Activated naive CD4-positive, alpha-beta T cell treated with anti-CD3 and anti-CD28 coated beads for 36 hours (primary cell): ENCODE measurements at regions not wholly inside any gene's neighbourhood (a gene's known extent, or its start where the extent isn't known, plus 50 kb on each side); places are given as distances from the start of the nearest gene placed in this dataset.

ENCODE experiments used
- CTCF ChIA-PET: fragments of 350-600 bp; sonication (Branson Sonifier 250); formaldehyde crosslinking; loops from one replicate; lab custom pipeline; 2021; ENCODE audit warnings: antibody characterized with exemption; lab: Charles Lee
- DNase-seq: peaks from one replicate; pipeline ENCODE4 v3.0.0-alpha.2; 2020
- H3K27ac Mint-ChIP-seq: one replicate; pipeline ENCODE4 v1.8.0; 2021; ENCODE audit warnings: mild to moderate bottlenecking, mixed read lengths
- H3K27me3 Mint-ChIP-seq: one replicate; pipeline ENCODE4 v1.8.0; 2021; ENCODE audit warnings: low read depth, mixed read lengths
- H3K36me3 Mint-ChIP-seq: one replicate; pipeline ENCODE4 v1.8.0; 2021; ENCODE audit warnings: low read depth, mixed read lengths
- H3K4me1 Mint-ChIP-seq: one replicate; pipeline ENCODE4 v1.8.0; 2021; ENCODE audit warnings: low read depth, mixed read lengths
- H3K4me3 Mint-ChIP-seq: one replicate; pipeline ENCODE4 v1.8.0; 2021; ENCODE audit warnings: mild to moderate bottlenecking, moderate library complexity, mixed read lengths
- H3K9me3 Mint-ChIP-seq: one replicate; pipeline ENCODE4 v1.8.0; 2021; ENCODE audit warnings: mixed read lengths
- intact Hi-C: fragments of 100-400 bp; cut with micrococcal nuclease; formaldehyde crosslinking; loops from one replicate; pipeline ENCODE4 v1.15.1; 2023

DNA sequence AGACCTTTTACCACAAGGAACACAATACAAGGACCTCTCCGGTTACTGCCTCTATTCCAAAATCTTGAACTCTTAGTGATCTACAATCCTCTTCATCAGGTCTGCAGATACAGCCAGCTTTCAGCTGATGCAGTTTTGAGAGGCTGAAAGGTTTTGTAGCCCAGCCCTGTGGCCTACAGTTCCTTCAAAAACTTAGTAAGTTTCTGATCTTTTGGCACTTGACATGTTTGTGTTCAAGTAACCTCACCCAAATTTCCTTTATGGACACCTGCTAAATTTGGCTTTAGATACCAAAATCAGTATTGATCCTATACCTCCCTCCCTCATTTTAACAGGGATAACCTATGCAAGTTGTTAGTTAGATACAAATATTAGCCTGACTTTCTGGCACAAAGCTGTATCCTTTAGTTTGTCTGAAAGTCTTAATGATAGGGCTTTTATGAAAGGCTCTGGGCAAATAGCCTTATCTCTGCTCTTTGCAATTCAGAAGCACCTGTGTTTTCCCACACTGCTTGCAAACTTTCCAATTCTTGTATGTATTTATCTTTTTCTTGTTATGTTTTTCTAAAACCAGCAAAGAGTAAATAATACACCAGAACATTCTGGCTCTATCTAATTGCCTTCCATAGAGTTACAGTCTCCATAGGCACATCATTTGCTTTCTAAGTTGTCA lies 650.5 kb upstream of the KLHL29 start:
- Mint-ChIP-seq H3K27ac (no peak overlapping the region), H3K36me3 (no peaks in the 10 kb centered on the region), H3K9me3 (peaks cover 6% of the 10 kb centered on the region), H3K4me1 (no peaks in the 10 kb centered on the region), H3K27me3 (no peaks in the 10 kb centered on the region), H3K4me3 (no peak overlapping the region)
- CTCF ChIA-PET, result no interaction called here
- no peak for DNase-seq
- intact Hi-C loops, result no loop called here

DNA sequence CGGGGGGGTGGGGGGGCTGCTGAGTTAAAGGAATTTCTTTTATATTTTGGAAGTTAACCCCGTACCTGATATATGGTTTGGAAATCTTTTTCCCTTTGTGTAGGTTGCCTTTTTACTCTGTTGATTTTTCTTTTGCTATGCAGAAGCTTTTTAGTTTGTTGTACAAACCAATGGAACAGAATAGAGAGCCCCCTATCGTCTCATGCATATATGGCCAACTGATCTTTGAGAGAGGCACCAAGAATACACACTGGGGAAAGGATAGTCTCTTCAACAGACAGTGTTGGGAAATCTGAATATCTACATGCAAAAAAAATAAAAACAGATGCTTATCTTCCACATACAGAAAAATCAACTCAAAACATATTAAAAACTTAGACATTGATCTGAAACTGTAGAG lies 647.8 kb upstream of the KLHL29 start:
- CTCF ChIA-PET, result no interaction called here

DNA sequence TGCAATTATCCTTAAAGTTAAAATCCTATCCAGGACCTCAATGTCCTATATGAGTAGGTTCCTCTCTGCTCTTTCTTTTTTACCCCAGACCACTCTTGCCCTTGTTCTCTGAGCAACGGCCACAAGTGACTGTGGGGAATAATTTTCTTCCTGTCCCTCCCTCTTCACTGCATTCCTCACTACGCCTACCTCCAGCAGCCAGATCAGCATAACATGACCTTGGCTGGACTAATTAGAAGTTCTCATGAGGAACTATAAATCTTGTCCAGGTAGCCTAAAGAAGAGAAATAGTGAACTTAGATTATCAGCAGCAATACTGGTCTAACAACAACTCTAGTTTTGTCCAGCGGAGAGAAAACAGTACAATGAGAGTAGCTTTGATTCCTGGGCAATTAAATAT lies 643.8 kb upstream of the KLHL29 start:
- no peaks in the 10 kb centered on the region for H3K4me1 Mint-ChIP-seq
- H3K27me3 Mint-ChIP-seq, result no peaks in the 10 kb centered on the region
- intact Hi-C loops, result no loop called here
- peaks cover 3% of the 10 kb centered on the region for H3K9me3 Mint-ChIP-seq
- H3K36me3 Mint-ChIP-seq, result no peaks in the 10 kb centered on the region
- H3K4me3 Mint-ChIP-seq, result no peak overlapping the region
- no peak overlapping the region for H3K27ac Mint-ChIP-seq
- CTCF ChIA-PET, result no interaction called here
- DNase-seq, result no peak

More for the DNA sequence above, 647.8 kb upstream of the KLHL29 start:
- Mint-ChIP-seq H3K27me3 (no peaks in the 10 kb centered on the region), H3K4me3 (no peak overlapping the region), H3K36me3 (no peaks in the 10 kb centered on the region), H3K9me3 (peaks cover 3% of the 10 kb centered on the region), H3K27ac (no peak overlapping the region), H3K4me1 (no peaks in the 10 kb centered on the region)
- no peak for DNase-seq
- intact Hi-C loops, result no loop called here

DNA sequence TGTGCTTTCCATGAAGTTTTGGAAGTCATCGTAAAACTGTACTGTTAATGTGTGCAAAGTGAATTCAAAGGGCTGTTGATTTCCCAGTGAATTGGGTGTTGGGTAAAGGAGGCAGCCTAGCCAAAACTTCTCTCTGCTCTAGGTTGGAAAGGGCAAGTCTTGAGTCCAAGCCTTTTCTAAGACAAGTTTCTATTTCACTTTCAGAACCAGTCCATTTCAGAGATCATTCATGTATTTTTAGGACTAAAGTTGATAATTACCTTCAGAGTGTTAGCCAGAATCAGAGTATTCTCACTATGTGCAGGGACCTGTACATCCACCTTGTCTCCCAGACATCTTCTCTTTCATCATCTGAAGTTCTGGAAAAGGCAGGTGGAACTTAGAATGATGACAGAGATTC lies 636.1 kb upstream of the KLHL29 start:
- H3K4me1 Mint-ChIP-seq, result no peaks in the 10 kb centered on the region
- intact Hi-C loops, result no loop called here
- H3K9me3 Mint-ChIP-seq, result peaks cover 5% of the 10 kb centered on the region
- DNase-seq, result no peak
- H3K27me3 Mint-ChIP-seq, result no peaks in the 10 kb centered on the region
- no peak overlapping the region for H3K27ac Mint-ChIP-seq
- H3K4me3 Mint-ChIP-seq, result no peak overlapping the region
- no peaks in the 10 kb centered on the region for H3K36me3 Mint-ChIP-seq
- CTCF ChIA-PET, result no interaction called here

DNA sequence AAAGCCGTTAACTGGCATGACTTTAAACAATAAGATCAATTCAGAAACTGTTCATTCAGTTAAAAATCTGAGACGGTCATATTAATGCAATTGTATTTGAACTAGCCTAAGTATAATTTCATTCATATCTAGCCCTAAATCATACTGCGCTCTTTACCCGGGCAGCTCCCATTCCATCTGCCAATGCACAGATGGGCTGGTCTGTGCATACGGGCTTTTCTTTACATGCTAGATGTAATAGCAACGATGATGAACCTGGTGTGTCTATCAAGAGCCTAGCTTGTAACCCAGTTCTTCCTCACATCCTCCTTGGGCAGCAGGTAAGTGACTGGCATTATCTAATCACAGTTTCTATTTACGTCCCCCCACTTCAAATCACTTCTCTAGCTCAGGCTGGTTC lies 631.5 kb upstream of the KLHL29 start:
- H3K4me1 Mint-ChIP-seq, result no peaks in the 10 kb centered on the region
- no peaks in the 10 kb centered on the region for H3K27me3 Mint-ChIP-seq
- no peak overlapping the region for H3K27ac Mint-ChIP-seq
- H3K9me3 Mint-ChIP-seq, result peaks cover 3% of the 10 kb centered on the region
- no peaks in the 10 kb centered on the region for H3K36me3 Mint-ChIP-seq
- intact Hi-C loops, result no loop called here
- H3K4me3 Mint-ChIP-seq, result no peak overlapping the region
- CTCF ChIA-PET, result no interaction called here
- DNase-seq, result no peak

DNA sequence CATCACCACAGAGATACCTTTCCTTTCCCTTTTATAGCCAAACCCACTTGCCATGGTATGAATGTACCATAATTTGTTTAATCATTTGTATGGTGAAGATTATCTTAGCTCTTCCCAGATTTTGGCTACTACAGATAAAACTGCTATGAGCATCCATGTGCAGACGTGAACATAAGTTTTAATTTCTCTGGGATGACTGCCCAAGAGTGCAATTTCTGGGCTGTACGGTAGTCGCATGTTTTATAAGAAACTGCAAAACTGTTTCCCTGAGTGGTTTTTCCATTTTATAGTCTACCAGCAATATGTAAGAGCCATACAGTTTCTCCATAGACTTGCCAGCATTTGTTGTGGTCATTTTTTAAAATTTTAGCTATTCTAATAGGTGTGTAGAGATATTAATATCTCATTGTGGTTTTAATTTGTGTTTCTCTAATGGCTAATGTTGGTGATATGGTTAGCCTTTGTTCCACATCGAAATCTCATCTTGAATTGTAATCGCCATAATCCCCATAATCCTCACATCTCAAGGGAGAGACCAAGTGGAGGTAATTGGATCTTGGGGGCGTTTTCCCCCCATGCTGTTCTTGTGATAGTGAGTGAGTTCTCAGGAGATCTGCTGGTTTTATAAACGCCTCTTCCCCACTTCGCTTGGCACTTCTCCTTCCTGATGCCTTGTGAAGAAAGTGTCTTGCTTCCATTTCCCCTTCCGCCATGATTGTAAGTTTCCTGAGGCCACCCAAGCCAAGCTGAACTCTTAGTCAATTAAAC lies 628.5 kb upstream of the KLHL29 start:
- H3K27me3 Mint-ChIP-seq, result no peaks in the 10 kb centered on the region
- DNase-seq, result no peak
- H3K4me3 Mint-ChIP-seq, result no peak overlapping the region
- H3K27ac Mint-ChIP-seq, result no peak overlapping the region
- peaks cover 3% of the 10 kb centered on the region for H3K9me3 Mint-ChIP-seq
- intact Hi-C loops, result no loop called here
- H3K36me3 Mint-ChIP-seq, result no peaks in the 10 kb centered on the region
- CTCF ChIA-PET, result no interaction called here
- H3K4me1 Mint-ChIP-seq, result no peaks in the 10 kb centered on the region

DNA sequence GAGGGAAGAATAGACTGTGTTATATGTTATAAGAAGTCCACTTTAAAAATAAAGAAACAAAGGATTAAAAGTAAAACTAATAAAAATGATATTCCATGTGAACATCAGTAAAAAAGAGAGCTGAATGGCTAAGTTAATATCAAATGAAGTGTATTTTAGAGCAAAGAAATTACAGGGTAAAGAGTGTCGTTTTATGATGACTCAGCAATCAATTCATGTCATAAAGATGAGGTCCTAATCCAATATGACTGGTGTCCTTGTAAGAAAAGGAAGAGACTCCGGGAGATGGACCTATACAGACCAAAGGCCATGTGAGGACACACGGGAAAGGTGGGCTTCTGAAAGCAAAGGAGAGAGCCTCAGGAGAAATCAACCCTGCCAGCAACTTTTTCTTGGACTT lies 615.5 kb upstream of the KLHL29 start:
- Mint-ChIP-seq H3K27ac (no peak overlapping the region), H3K36me3 (no peaks in the 10 kb centered on the region)
- intact Hi-C loops, result no loop called here

DNA sequence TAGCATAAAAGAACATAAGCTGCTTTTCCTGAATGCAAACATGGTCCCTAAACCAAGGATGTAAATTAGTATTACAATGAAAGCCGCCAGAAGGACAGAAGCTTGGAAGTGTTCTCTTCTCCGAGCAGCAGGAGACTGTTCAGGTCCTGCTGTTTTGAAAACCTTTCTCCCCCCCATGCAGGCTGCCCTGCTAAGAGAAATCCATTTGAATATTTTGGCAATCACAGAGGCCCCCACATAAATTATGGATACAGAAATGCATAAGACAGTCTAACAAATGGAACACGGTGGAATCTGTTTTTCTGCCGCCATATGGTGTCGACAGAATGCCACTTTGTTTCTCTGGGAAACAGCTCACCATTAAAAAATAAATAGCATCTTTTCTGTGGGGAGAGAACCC lies 600.4 kb upstream of the KLHL29 start:
- Mint-ChIP-seq H3K4me3 (no peak overlapping the region), H3K9me3 (no peaks in the 10 kb centered on the region), H3K27me3 (no peaks in the 10 kb centered on the region), H3K36me3 (no peaks in the 10 kb centered on the region), H3K27ac (no peak overlapping the region), H3K4me1 (no peaks in the 10 kb centered on the region)
- DNase-seq, result no peak
- intact Hi-C loops, result no loop called here
- CTCF ChIA-PET, result interaction anchor here (0.7 kb wide), 1 partner anchor 8 kb away, joined by 5 read pairs; no protein-coding TSS in a partner anchor

More for the DNA sequence above, 615.5 kb upstream of the KLHL29 start:
- no peaks in the 10 kb centered on the region for H3K27me3 Mint-ChIP-seq
- DNase-seq, result no peak
- peaks cover 1% of the 10 kb centered on the region for H3K9me3 Mint-ChIP-seq
- CTCF ChIA-PET, result no interaction called here
- no peak overlapping the region for H3K4me3 Mint-ChIP-seq
- H3K4me1 Mint-ChIP-seq, result no peaks in the 10 kb centered on the region

DNA sequence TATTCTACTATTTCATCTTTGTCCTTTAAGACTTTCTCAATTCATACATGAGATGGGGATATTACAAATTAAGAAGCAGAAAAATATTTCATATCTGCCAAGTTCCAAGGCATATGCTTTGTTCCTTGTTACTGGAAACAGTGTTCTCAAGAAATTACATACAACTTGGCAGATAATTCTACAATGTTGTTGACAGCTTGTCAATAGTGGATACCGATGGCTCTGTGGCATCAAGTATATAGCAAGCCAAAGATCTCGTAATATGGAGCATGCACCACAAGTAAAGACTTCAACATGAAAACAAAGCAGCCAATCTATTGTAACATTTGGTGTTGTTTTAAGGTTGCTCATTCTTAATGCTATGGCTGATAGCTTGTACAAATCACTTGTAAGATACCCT lies 598.2 kb upstream of the KLHL29 start:
- Mint-ChIP-seq H3K27ac (no peak overlapping the region), H3K4me3 (no peak overlapping the region), H3K9me3 (no peaks in the 10 kb centered on the region), H3K27me3 (no peaks in the 10 kb centered on the region), H3K4me1 (no peaks in the 10 kb centered on the region), H3K36me3 (no peaks in the 10 kb centered on the region)
- DNase-seq, result no peak
- CTCF ChIA-PET, result no interaction called here
- intact Hi-C loops, result no loop called here

DNA sequence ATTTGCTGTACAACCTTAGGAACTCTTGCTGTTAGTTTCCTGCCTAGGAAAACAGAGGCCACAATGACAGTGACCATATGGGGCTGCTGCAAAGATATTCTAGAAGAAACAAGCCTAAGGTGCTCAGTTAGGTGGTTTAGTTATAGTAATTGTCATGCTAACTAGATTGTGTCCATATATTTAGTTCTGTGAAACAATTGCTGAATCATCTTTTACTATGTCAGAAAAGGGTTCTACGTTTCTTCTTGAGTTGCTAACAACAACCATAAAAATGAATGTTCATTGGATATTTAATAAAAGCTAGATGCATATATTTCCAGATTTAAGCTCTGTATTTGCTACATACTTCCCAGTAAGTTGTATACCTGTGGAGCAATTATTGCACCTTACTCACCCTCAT lies 597.2 kb upstream of the KLHL29 start:
- H3K9me3 Mint-ChIP-seq, result no peaks in the 10 kb centered on the region
- DNase-seq, result no peak
- intact Hi-C loops, result no loop called here
- no peak overlapping the region for H3K4me3 Mint-ChIP-seq
- no peaks in the 10 kb centered on the region for H3K27me3 Mint-ChIP-seq
- no peaks in the 10 kb centered on the region for H3K4me1 Mint-ChIP-seq
- CTCF ChIA-PET, result no interaction called here
- H3K36me3 Mint-ChIP-seq, result no peaks in the 10 kb centered on the region
- no peak overlapping the region for H3K27ac Mint-ChIP-seq

DNA sequence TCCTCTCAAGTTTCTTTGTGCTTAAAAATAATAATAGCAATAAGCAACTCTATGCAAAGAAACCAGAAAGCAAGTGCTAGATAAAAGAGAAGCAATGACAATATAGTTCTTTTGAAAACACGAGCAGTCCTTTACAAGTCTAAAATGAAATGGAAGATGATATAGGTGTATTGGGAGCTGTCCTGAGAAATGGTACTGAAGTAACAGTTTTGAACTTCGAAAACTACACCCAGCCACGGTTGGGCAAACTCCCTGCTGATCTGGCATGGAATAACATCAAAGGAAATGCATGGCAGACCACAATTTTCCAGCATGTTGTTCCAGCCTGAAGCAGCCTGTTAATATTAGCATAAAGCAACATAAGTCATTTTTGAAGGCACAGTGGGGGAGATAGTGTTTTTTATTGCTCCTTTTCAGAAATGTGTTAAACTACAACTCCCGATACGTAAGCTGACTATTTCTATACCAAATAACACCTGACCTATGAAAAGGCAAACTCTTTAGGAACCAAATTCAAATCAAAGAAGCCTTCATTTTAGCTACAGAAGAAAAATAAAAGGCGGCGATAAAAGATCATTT lies 596.1 kb upstream of the KLHL29 start:
- Mint-ChIP-seq H3K27ac (no peak overlapping the region), H3K36me3 (no peaks in the 10 kb centered on the region), H3K27me3 (no peaks in the 10 kb centered on the region), H3K9me3 (no peaks in the 10 kb centered on the region), H3K4me3 (no peak overlapping the region), H3K4me1 (no peaks in the 10 kb centered on the region)
- intact Hi-C loops, result no loop called here
- DNase-seq, result no peak
- CTCF ChIA-PET, result no interaction called here

DNA sequence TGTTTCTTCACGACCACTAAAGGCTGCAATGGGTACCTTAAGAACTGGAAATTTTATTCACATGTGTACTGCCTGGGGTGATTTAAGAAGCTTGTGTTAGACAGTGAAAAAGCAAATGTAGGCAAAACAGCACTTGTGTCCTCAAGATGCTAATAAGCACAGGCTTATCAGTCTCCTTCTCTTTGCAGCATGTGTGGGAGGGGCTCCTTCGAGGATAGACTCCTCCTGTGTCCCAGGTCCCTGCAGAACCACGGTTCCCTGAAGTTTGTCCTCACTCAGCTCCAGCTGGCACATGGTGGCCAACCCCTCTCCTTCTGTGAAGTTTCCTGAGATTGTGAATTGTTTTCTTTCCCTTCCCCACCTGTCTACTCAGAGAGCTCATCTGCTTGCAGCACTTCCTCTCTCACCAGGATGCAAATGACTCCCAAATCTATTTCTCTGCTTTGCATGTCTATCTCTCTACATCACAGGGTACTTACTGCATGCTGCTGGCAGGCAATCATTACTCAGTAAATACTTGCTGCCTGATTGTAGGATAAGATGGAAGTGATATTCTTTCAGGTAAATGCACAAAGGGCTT lies 589.6 kb upstream of the KLHL29 start:
- DNase-seq, result no peak

More for the DNA sequence above, 589.6 kb upstream of the KLHL29 start:
- Mint-ChIP-seq H3K9me3 (peaks cover 3% of the 10 kb centered on the region), H3K36me3 (no peaks in the 10 kb centered on the region), H3K4me3 (no peak overlapping the region), H3K4me1 (no peaks in the 10 kb centered on the region), H3K27me3 (no peaks in the 10 kb centered on the region), H3K27ac (no peak overlapping the region)
- intact Hi-C loops, result no loop called here
- CTCF ChIA-PET, result no interaction called here
